Prostate gland (tissue), 2 donors: ENCODE measurements at regions not wholly inside any gene's neighbourhood (a gene's known extent, or its start where the extent isn't known, plus 50 kb on each side); places are given as distances from the start of the nearest gene placed in this dataset.

Source experiments
- CTCF ChIP-seq, 4 experiments: fragments of 200-600 bp in 2 of 4; fragments of 450-650 bp in 2 of 4; sonication (generic) in 2 of 4; IDR thresholded peaks; 1 replicate in 3 of 4; 2 replicates in 1 of 4; pipeline ENCODE4 v1.5.1; 2016 to 2019; ENCODE audit warnings: antibody characterized with exemption in 4 of 4, mild to moderate bottlenecking in 2 of 4, moderate library complexity in 2 of 4
- POLR2A ChIP-seq: fragments of 450-650 bp; IDR thresholded peaks from one replicate; pipeline ENCODE4 v1.6.1; 2016; ENCODE audit warnings: antibody characterized with exemption, mild to moderate bottlenecking
- POLR2AphosphoS5 ChIP-seq: sonication (generic); formaldehyde crosslinking; IDR thresholded peaks from one replicate; pipeline ENCODE4 v1.6.1; 2017; ENCODE audit warnings: antibody characterized with exemption

GRCh38 chr4:45946699-45947098 lies 177.2 kb downstream of the GABRG1 start:
- TF ChIP-seq CTCF (IDR thresholded peaks at IDR 0.05) = no peak
- TF ChIP-seq POLR2A = no peak
- no peak for TF ChIP-seq POLR2AphosphoS5
